ENCODE measurements at regions not wholly inside any gene's neighbourhood (a gene's known extent, or its start where the extent isn't known, plus 50 kb on each side); places are given as distances from the start of the nearest gene placed in this dataset.

- DNase-seq (ENCODE audit: low read depth in 3 of 3, low spot score in 1 of 3): no peak
Measured at GRCh38 chr2:181376442-181376841, 80.7 kb upstream of the ITGA4 start.

- DNase-seq (ENCODE audit: low read depth in 3 of 3, low spot score in 1 of 3): no peak
Measured at GRCh38 chr2:181376999-181377398, 80.2 kb upstream of the ITGA4 start.

GRCh38 chr2:181378491-181378890 lies 78.7 kb upstream of the ITGA4 start:
- no peak for DNase-seq (ENCODE audit: low read depth in 3 of 3, low spot score in 1 of 3)

- DNase-seq (ENCODE audit: low read depth in 3 of 3, low spot score in 1 of 3): no peak
Measured at GRCh38 chr2:181380581-181380980, 76.6 kb upstream of the ITGA4 start.

- no peak for DNase-seq (ENCODE audit: low read depth in 3 of 3, low spot score in 1 of 3)
Measured at GRCh38 chr2:181384923-181385322, 72.3 kb upstream of the ITGA4 start.

- DNase-seq (ENCODE audit: low read depth in 3 of 3, low spot score in 1 of 3): no peak
Measured at GRCh38 chr2:181389524-181389923, 67.7 kb upstream of the ITGA4 start.

- no peak for DNase-seq (ENCODE audit: low read depth in 3 of 3, low spot score in 1 of 3)
Measured at GRCh38 chr2:181393472-181393871, 63.7 kb upstream of the ITGA4 start.

GRCh38 chr2:181394741-181395437 lies 62.3 kb upstream of the ITGA4 start:
- DNase-seq (ENCODE audit: low read depth in 3 of 3, low spot score in 1 of 3): no peak

GRCh38 chr2:181395851-181396250 lies 61.3 kb upstream of the ITGA4 start:
- no peak for DNase-seq (ENCODE audit: low read depth in 3 of 3, low spot score in 1 of 3)

GRCh38 chr2:181396256-181397123 lies 60.7 kb upstream of the ITGA4 start:
- DNase-seq (ENCODE audit: low read depth in 3 of 3, low spot score in 1 of 3): no peak

GRCh38 chr2:181397331-181397730 lies 59.9 kb upstream of the ITGA4 start:
- DNase-seq (ENCODE audit: low read depth in 3 of 3, low spot score in 1 of 3): no peak

GRCh38 chr2:181398000-181398399 lies 59.2 kb upstream of the ITGA4 start:
- no peak for DNase-seq (ENCODE audit: low read depth in 3 of 3, low spot score in 1 of 3)

- no peak for DNase-seq (ENCODE audit: low read depth in 3 of 3, low spot score in 1 of 3)
Measured at GRCh38 chr2:181399027-181399426, 58.2 kb upstream of the ITGA4 start.

GRCh38 chr2:181404472-181404871 lies 52.7 kb upstream of the ITGA4 start:
- no peak for DNase-seq (ENCODE audit: low read depth in 3 of 3, low spot score in 1 of 3)

GRCh38 chr2:181407171-181407570 lies 50.0 kb upstream of the ITGA4 start:
- DNase-seq (ENCODE audit: low read depth in 3 of 3, low spot score in 1 of 3): no peak

All from stimulated activated CD4-positive, alpha-beta T cell treated with anti-CD3 and anti-CD28 coated beads, TNF-alpha, amount 100 ng/mL, for 1 hour (primary cell).